Epithelial cell of proximal tubule (primary cell): ENCODE measurements at regions not wholly inside any gene's neighbourhood (a gene's known extent, or its start where the extent isn't known, plus 50 kb on each side); places are given as distances from the start of the nearest gene placed in this dataset.

Experiments used
- DNase-seq: peaks from one replicate; pipeline ENCODE4 v3.0.0-alpha.2; 2011; ENCODE audit warnings: low read depth
- H3K4me3 ChIP-seq: 2 replicates; pipeline ENCODE4 v1.5.1; 2011; ENCODE audit warnings: low read depth, mild to moderate bottlenecking, low read length
- TF ChIP-seq, protein P1 (sequence below): conservative IDR thresholded peaks from 2 replicates; pipeline ENCODE4 v1.5.1; 2012; ENCODE audit warnings: low read depth, mild to moderate bottlenecking, low read length

DNA sequence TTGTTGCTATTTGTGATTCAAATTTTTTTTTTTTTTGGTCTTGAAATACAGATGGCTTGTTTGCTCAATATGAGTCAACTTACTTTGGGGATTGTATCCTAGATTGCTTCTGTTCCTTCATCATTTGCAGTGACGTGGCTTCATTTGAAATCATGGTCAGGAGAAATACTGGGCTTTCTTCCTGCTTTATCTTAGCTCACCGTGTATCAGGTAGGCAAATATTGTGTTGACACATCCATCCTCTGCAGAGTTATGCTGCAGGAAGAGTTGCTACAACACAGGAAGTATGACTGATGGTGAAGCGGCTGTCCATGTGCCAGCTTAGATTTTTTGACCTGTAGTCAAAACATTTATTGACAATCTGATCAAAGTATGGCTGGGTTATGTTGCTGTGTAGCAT, 232.2 kb downstream of the C4orf33 start:
- TF ChIP-seq, protein P1, sequence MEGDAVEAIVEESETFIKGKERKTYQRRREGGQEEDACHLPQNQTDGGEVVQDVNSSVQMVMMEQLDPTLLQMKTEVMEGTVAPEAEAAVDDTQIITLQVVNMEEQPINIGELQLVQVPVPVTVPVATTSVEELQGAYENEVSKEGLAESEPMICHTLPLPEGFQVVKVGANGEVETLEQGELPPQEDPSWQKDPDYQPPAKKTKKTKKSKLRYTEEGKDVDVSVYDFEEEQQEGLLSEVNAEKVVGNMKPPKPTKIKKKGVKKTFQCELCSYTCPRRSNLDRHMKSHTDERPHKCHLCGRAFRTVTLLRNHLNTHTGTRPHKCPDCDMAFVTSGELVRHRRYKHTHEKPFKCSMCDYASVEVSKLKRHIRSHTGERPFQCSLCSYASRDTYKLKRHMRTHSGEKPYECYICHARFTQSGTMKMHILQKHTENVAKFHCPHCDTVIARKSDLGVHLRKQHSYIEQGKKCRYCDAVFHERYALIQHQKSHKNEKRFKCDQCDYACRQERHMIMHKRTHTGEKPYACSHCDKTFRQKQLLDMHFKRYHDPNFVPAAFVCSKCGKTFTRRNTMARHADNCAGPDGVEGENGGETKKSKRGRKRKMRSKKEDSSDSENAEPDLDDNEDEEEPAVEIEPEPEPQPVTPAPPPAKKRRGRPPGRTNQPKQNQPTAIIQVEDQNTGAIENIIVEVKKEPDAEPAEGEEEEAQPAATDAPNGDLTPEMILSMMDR: no peak
- no peak for DNase-seq
- no peak overlapping the region for H3K4me3 ChIP-seq

DNA sequence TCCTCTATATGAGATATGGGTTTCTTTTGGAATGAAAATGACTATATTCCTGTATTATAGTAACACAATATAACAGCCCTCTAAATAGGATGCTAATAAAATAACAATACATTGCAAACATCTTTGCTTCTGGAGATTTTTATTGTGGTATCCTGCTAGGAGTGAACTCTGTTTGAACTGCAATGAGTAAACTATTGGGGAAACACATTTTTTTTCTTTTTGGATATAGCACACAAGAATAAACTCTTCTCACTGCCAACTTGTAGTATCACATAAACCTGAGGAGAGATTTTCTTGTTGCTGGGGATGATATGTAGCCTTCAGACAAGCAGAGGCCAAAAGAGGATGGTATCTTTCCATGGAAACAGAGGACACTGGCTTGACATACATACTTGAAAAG, 238.2 kb downstream of the C4orf33 start:
- TF ChIP-seq, protein P1: no peak
- no peak for DNase-seq
- no peak overlapping the region for H3K4me3 ChIP-seq

DNA sequence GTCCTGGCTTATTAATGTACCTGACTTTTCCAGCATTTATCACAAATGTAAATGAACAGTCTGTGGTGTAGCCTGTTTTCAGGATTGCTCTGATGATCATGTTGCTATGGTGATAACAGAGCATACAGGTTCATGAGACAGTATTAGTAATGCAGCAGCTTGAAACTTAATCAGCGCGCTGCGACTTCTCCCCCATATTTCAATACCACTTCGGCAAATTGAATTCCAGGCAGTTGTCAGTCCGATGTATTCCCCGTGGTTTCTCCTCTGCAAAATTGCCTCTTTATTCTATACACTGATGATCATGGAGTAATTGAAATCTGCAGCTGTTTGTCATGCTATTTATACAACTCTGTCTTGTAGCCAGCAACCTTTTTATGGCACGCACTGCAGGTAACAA, 239.3 kb downstream of the C4orf33 start:
- no peak for DNase-seq
- no peak overlapping the region for H3K4me3 ChIP-seq
- TF ChIP-seq, protein P1: no peak

DNA sequence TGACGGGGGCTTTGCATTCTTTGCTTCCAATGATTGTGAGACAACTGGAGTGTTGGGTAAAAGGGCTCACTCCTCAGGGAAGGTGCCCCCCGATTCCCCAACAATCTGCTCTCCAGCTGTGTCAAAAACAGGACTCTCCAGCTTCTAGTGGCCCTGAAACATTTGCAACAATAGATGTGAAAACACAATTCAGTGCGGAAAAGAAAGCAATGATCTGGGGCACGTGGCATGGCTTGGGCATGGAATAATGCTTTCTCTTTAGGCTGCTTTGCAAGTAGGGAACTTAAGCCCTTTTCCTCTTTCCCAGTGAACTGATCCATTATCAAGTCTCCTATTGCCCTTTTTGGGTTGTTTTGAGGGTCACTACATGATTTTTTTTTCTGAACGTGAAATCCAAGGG, 239.9 kb downstream of the C4orf33 start:
- H3K4me3 ChIP-seq: no peak overlapping the region
- TF ChIP-seq, protein P1: no peak
- DNase-seq: no peak

DNA sequence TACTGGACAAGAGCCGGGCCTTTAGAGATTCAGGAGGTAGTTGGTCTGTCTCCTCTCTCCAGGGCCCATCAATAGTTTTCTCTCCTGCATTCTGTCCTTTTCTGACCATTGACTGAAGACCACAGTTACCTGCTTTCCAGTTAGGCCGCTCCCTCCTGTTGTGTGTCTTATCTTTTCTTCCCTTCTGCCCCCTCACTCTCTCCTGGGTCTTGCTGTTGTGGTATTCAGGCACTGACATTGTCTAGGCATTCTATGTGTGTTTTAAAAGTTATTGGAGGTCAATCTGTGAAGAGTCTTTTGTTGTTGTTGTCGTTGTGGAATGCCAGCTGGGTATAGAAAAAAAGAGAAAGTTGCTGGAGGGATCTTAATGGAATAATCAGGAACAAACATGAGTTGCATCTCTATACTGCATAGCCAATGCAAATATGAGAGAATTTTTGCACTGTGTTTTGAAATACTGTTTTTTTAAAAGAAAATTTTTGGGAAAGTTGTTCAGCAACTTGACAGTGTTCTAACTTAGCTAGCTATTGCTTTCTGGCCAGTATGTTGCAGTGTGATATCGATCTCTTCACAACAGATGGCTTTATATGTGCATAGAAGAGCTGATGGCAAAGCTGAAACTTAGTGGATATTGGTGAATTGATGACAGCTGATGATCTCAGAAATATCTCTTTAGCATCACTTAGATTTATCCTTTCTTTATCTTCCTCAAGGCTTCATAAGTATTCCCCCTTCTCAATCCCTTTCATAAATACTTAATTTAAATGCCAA, 240.7 kb downstream of the C4orf33 start:
- TF ChIP-seq, protein P1: no peak

DNA sequence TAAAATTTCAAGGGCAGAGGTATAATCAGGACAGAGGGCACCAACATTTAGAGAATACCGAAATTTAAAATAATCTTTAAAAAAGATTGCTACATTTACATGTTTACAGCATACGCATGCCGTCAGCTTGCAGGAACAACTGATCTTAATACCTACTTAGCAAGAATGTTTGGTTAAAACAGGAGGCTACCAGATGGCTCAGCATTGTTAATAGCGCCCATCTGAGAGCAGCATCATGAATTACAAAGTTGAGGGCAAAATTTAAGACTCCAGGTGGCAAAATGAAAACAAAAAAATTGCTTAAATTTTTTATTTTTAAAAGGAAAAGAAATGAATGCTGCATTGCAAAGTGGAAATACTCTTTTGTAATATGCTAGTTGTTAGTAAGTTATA, 241.3 kb downstream of the C4orf33 start:
- DNase-seq: no peak
- TF ChIP-seq, protein P1: no peak
- H3K4me3 ChIP-seq: no peak overlapping the region

More for the DNA sequence above, 240.7 kb downstream of the C4orf33 start:
- no peak for DNase-seq
- no peak overlapping the region for H3K4me3 ChIP-seq

DNA sequence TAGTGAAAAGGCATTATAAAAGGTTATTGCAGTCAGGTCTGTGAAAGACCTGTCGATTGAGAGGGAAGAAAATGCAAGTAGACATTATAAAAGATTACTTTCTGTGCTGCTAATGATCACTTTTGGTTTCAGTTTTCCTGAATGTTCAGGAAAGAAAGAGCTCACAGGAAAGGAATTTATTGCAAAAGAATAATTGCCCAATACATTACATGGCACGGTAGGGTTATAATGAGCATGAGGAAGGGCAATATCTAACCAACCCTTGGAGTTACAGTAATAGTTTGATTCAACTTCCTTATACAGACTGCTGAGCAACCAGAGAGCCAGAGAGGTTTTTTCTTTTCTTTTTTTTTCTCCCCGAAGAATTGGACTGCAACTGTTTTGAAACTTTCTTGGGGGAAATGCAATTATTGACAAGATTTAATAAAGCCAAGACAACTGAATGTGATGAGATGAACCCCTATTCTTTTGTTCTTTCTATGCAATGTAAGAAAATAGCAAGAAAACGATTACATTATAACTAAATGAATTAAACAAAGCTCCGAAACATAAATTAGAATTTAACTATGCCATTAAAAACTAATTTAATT, 247.0 kb downstream of the C4orf33 start:
- no peak overlapping the region for H3K4me3 ChIP-seq
- TF ChIP-seq, protein P1: no peak
- peak; percentile 87 for DNase-seq
